ENCODE measurements at regions not wholly inside any gene's neighbourhood (a gene's known extent, or its start where the extent isn't known, plus 50 kb on each side); places are given as distances from the start of the nearest gene placed in this dataset.
"Not testable (repeated sequence)": the region's sequence is repeated elsewhere in the genome, so short reads cannot be mapped to it uniquely, and the experiment has no call there.

GRCh38 chr6:21780679-21781078 lies 187.1 kb downstream of the SOX4 start:
- ChIA-PET POLR2A (no interaction called here), CTCF (interaction anchor here (1.5 kb wide), 1 partner anchor 9 kb away, joined by 3 read pairs; no protein-coding TSS in a partner anchor)
- TF ChIP-seq CTCF (IDR thresholded peaks at IDR 0.05; ENCODE audit: insufficient read depth, low read length, missing control alignments), result no peak
- H3K4me3 ChIP-seq (ENCODE audit: low read depth, low read length), result no peak overlapping the region
- no peak for DNase-seq (ENCODE audit: low read depth, low spot score)

DNA sequence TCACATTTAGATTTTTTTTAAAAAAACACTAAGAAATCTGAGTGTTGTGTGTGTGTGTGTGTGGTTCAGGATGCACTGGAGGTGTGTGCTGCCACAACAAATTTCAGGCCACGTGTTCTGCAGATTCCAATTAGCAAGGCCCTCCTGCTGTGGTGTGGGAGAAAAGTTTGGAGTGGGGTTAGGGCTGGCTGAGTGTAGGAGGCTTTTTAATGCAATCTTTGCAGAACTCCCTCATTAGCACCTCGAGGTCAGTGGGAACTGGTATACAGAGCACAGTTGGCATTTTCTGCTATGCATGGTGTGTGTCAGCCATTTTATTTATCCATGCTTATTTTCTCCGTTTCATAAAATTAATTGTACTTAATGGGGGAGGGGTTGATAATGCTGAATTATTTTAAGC lies 187.6 kb downstream of the SOX4 start:
- TF ChIP-seq CTCF (IDR thresholded peaks at IDR 0.05; ENCODE audit: insufficient read depth, low read length, missing control alignments), result no peak
- H3K4me3 ChIP-seq (ENCODE audit: low read depth, low read length), result no peak overlapping the region
- POLR2A ChIA-PET, result no interaction called here
- DNase-seq (ENCODE audit: low read depth, low spot score), result no peak
- CTCF ChIA-PET, result interaction anchor here (1.5 kb wide), 1 partner anchor 10 kb away, joined by 3 read pairs; no protein-coding TSS in a partner anchor

GRCh38 chr6:21785164-21785563 lies 191.6 kb downstream of the SOX4 start:
- CTCF ChIA-PET, result no interaction called here
- DNase-seq (ENCODE audit: low read depth, low spot score), result no peak
- no peak overlapping the region for H3K4me3 ChIP-seq (ENCODE audit: low read depth, low read length)
- POLR2A ChIA-PET, result no interaction called here
- TF ChIP-seq CTCF (IDR thresholded peaks at IDR 0.05; ENCODE audit: insufficient read depth, low read length, missing control alignments), result no peak

DNA sequence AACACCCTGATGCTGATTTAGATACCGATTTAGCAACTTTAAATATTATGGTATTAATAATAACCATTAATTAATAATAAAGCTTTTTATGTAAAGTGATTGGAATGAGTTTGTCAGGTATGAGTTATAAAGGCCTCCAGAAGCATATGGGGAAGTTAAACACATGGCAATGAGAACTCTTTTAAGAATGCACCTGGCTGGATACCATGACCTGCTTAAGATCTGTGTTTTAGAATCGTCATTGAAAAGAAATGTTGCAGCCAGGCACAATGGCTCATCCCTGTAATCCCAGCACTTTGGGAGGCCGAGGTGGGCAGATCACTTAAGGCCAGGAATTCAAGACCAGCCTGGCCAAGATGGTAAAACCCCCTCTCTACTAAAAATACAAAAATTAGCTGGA lies 197.5 kb downstream of the SOX4 start:
- TF ChIP-seq CTCF (IDR thresholded peaks at IDR 0.05; ENCODE audit: insufficient read depth, low read length, missing control alignments), result no peak
- no peak overlapping the region for H3K4me3 ChIP-seq (ENCODE audit: low read depth, low read length)
- ChIA-PET POLR2A (no interaction called here), CTCF (interaction anchor here (1.0 kb wide), 1 partner anchor 21 kb away, joined by 3 read pairs; no protein-coding TSS in a partner anchor)
- DNase-seq (ENCODE audit: low read depth, low spot score), result no peak

GRCh38 chr6:21791581-21791980 lies 198.0 kb downstream of the SOX4 start:
- H3K4me3 ChIP-seq (ENCODE audit: low read depth, low read length), result no peak overlapping the region
- no peak for DNase-seq (ENCODE audit: low read depth, low spot score)
- ChIA-PET CTCF (interaction anchor here (1.0 kb wide), 1 partner anchor 22 kb away, joined by 3 read pairs; no protein-coding TSS in a partner anchor), POLR2A (no interaction called here)
- no peak for TF ChIP-seq CTCF (IDR thresholded peaks at IDR 0.05; ENCODE audit: insufficient read depth, low read length, missing control alignments)

GRCh38 chr6:21792177-21792576 lies 198.6 kb downstream of the SOX4 start:
- no peak for TF ChIP-seq CTCF (IDR thresholded peaks at IDR 0.05; ENCODE audit: insufficient read depth, low read length, missing control alignments)
- ChIA-PET POLR2A (no interaction called here), CTCF (interaction anchor here (1.0 kb wide), 1 partner anchor 22 kb away, joined by 3 read pairs; no protein-coding TSS in a partner anchor)
- no peak for DNase-seq (ENCODE audit: low read depth, low spot score)
- no peak overlapping the region for H3K4me3 ChIP-seq (ENCODE audit: low read depth, low read length)

DNA sequence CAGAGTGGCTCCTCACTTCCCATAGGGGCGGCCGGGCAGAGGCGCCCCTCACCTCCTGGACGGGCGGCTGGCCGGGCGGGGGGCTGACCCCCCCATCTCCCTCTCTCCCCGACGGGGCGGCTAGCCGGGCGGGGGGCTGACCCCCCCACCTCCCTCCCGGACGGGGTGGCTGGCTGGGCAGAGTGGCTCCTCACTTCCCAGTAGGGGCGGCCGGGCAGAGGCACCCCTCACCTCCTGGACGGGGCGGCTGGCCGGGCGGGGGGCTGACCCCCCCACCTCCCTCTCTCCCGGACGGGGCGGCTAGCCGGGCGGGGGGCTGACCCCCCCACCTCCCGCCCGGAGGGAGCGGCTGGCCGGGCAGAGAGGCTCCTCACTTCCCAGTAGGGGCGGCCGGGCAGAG lies 203.4 kb downstream of the SOX4 start:
- H3K4me3 ChIP-seq (ENCODE audit: low read depth, low read length); CTCF ChIA-PET; POLR2A ChIA-PET; DNase-seq (ENCODE audit: low read depth, low spot score): not testable (repeated sequence)

Data from AG04449 (cell line).